SK-N-SH treated with all-trans-retinoic acid at 6 μM for 48 hours (cell line): ENCODE measurements at regions not wholly inside any gene's neighbourhood (a gene's known extent, or its start where the extent isn't known, plus 50 kb on each side); places are given as distances from the start of the nearest gene placed in this dataset.

Experiments used
- ATAC-seq: fragments of 200-7000 bp; cut with Tn5 transposase; 3 replicates; pipeline ENCODE4 v1.9.1; 2020; ENCODE audit warnings: mild to moderate bottlenecking, moderate library complexity
- ARNTL ChIP-seq: fragments of 450-650 bp; formaldehyde crosslinking; IDR thresholded peaks from 2 replicates; pipeline ENCODE4 v1.5.0; 2020; ENCODE audit warnings: low read depth, mild to moderate bottlenecking, moderate library complexity, borderline replicate concordance
- BACH2 ChIP-seq: fragments of 250-450 bp; sonication (Bioruptor Pico); IDR thresholded peaks from 2 replicates; pipeline ENCODE4 v1.9.0; 2021; ENCODE audit warnings: mild to moderate bottlenecking, borderline replicate concordance
- CSDC2 ChIP-seq: fragments of 250-450 bp; sonication (Bioruptor Pico); IDR thresholded peaks from 2 replicates; pipeline ENCODE4 v1.5.0; 2020; ENCODE audit warnings: mild to moderate bottlenecking, moderate library complexity
- ESRRG ChIP-seq: fragments of 250-450 bp; sonication (Bioruptor Pico); IDR thresholded peaks from 2 replicates; pipeline ENCODE4 v1.6.1; 2021; ENCODE audit warnings: mild to moderate bottlenecking
- GLIS3 ChIP-seq: fragments of 250-450 bp; sonication (Bioruptor Pico); IDR thresholded peaks from 2 replicates; pipeline ENCODE4 v1.5.0; 2020; ENCODE audit warnings: mild to moderate bottlenecking, moderate library complexity
- ISL1 ChIP-seq: fragments of 250-450 bp; sonication (Bioruptor Pico); IDR thresholded peaks from 2 replicates; pipeline ENCODE4 v2.1.2; 2022; ENCODE audit warnings: mild to moderate bottlenecking, moderate library complexity
- OSR1 ChIP-seq: fragments of 250-450 bp; sonication (Bioruptor Pico); IDR thresholded peaks from 2 replicates; pipeline ENCODE4 v1.8.0; 2022; ENCODE audit warnings: moderate library complexity, mild to moderate bottlenecking, inconsistent platforms
- PPARA ChIP-seq: fragments of 250-450 bp; sonication (Bioruptor Pico); IDR thresholded peaks from 2 replicates; pipeline ENCODE4 v1.5.0; 2020; ENCODE audit warnings: mild to moderate bottlenecking, borderline replicate concordance
- RARB ChIP-seq: fragments of 250-450 bp; sonication (Bioruptor Pico); IDR thresholded peaks from 2 replicates; pipeline ENCODE4 v1.8.0; 2021; ENCODE audit warnings: mild to moderate bottlenecking, moderate library complexity
- SNAI2 ChIP-seq: fragments of 250-450 bp; sonication (Bioruptor Pico); IDR thresholded peaks from 2 replicates; pipeline ENCODE4 v1.5.0; 2020; ENCODE audit warnings: mild to moderate bottlenecking, moderate library complexity
- TCF4 ChIP-seq: fragments of 250-450 bp; sonication (Bioruptor Pico); IDR thresholded peaks from 2 replicates; pipeline ENCODE4 v1.8.0; 2021; ENCODE audit warnings: mild to moderate bottlenecking, moderate library complexity, borderline replicate concordance
- TOX ChIP-seq: fragments of 250-450 bp; sonication (Bioruptor Pico); IDR thresholded peaks from 2 replicates; pipeline ENCODE4 v1.8.0; 2021; ENCODE audit warnings: mild to moderate bottlenecking, moderate library complexity, borderline replicate concordance
- ZC3H10 ChIP-seq: fragments of 250-450 bp; sonication (Bioruptor Pico); IDR thresholded peaks from 2 replicates; pipeline ENCODE4 v1.5.1; 2021; ENCODE audit warnings: mild to moderate bottlenecking, moderate library complexity
- ZFP3 ChIP-seq: fragments of 250-450 bp; sonication (Bioruptor Pico); IDR thresholded peaks from 2 replicates; pipeline ENCODE4 v1.5.0; 2020; ENCODE audit warnings: mild to moderate bottlenecking, moderate library complexity
- ZNF70 ChIP-seq: fragments of 450-650 bp; formaldehyde crosslinking; IDR thresholded peaks from 2 replicates; pipeline ENCODE4 v1.5.0; 2020; ENCODE audit warnings: mild to moderate bottlenecking, moderate library complexity
- ZNF8 ChIP-seq: fragments of 450-650 bp; formaldehyde crosslinking; IDR thresholded peaks from 2 replicates; pipeline ENCODE4 v1.5.0; 2020; ENCODE audit warnings: mild to moderate bottlenecking, moderate library complexity
- TF ChIP-seq, protein P1 (sequence below): fragments of 250-450 bp; sonication (Bioruptor Pico); IDR thresholded peaks from 2 replicates; pipeline ENCODE4 v1.5.1; 2020; ENCODE audit warnings: low read depth, mild to moderate bottlenecking, moderate library complexity
- TF ChIP-seq, protein P2 (sequence below): fragments of 250-450 bp; sonication (Bioruptor Pico); IDR thresholded peaks from 2 replicates; pipeline ENCODE4 v1.5.0; 2020; ENCODE audit warnings: mild to moderate bottlenecking, moderate library complexity
- TF ChIP-seq, protein P3 (sequence below): fragments of 250-450 bp; sonication (Bioruptor Pico); IDR thresholded peaks from 2 replicates; pipeline ENCODE4 v1.8.0; 2021; ENCODE audit warnings: low read depth, mild to moderate bottlenecking, moderate library complexity, borderline replicate concordance

DNA sequence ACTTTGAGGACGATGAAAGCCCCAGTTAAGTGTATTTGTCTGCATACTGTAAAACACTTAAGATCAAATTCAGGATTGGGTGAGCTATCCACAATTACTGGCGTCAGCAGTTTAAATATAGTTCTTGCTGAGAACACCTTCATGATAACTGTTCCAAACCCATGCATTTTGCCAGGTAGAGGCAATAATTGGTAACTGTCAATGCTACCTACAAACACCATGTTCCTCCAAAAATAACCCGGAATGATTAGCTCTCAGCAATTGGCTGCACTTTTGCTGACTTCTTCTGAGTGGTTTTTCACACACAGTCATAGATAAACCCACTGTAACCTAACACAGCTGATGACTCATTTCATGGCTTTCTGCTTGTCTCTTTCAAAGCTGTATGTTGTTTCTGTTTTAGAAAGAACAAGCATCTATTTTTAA, 1358.6 kb upstream of the GJE1 start:
- ATAC-seq, result peak; percentile 100
- TF ChIP-seq RARB (CRISPR knock-in tag), result peak; percentile 15; the same call in 1 of the 2 replicates
- no peak for TF ChIP-seq ZC3H10
- TF ChIP-seq, protein P1, sequence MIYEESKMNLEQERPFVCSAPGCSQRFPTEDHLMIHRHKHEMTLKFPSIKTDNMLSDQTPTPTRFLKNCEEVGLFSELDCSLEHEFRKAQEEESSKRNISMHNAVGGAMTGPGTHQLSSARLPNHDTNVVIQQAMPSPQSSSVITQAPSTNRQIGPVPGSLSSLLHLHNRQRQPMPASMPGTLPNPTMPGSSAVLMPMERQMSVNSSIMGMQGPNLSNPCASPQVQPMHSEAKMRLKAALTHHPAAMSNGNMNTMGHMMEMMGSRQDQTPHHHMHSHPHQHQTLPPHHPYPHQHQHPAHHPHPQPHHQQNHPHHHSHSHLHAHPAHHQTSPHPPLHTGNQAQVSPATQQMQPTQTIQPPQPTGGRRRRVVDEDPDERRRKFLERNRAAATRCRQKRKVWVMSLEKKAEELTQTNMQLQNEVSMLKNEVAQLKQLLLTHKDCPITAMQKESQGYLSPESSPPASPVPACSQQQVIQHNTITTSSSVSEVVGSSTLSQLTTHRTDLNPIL (CRISPR knock-in tag), result no peak

DNA sequence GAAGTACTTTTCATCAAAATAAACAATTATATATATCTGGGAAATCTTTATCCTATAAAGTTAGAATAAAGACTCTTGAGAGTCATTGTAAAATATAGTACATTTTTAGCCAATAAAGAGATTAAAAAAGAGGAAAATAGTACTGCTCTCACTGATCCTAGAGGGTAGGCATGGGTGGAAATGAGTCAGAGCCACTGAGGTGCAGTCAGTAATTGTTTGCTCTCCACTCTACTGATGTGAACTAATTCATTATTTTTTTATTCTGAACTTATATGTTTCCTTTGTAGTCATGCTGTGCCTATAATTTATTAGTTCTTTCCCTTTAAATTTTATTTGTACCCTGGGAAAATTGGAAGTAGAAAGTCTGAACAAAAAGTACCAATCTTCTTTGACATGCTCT, 1359.4 kb upstream of the GJE1 start:
- ATAC-seq, result no peak; the same call in 2 of the 3 replicates
- TF ChIP-seq BACH2 (CRISPR knock-in tag), result no peak
- no peak for TF ChIP-seq ARNTL (CRISPR knock-in tag)
- no peak for TF ChIP-seq ESRRG (CRISPR knock-in tag)
- TF ChIP-seq ZC3H10, result no peak
- TF ChIP-seq ISL1 (CRISPR knock-in tag), result no peak
- no peak for TF ChIP-seq SNAI2 (CRISPR knock-in tag)
- no peak for TF ChIP-seq ZNF8 (CRISPR knock-in tag)
- TF ChIP-seq TOX, result no peak
- TF ChIP-seq, protein P2, sequence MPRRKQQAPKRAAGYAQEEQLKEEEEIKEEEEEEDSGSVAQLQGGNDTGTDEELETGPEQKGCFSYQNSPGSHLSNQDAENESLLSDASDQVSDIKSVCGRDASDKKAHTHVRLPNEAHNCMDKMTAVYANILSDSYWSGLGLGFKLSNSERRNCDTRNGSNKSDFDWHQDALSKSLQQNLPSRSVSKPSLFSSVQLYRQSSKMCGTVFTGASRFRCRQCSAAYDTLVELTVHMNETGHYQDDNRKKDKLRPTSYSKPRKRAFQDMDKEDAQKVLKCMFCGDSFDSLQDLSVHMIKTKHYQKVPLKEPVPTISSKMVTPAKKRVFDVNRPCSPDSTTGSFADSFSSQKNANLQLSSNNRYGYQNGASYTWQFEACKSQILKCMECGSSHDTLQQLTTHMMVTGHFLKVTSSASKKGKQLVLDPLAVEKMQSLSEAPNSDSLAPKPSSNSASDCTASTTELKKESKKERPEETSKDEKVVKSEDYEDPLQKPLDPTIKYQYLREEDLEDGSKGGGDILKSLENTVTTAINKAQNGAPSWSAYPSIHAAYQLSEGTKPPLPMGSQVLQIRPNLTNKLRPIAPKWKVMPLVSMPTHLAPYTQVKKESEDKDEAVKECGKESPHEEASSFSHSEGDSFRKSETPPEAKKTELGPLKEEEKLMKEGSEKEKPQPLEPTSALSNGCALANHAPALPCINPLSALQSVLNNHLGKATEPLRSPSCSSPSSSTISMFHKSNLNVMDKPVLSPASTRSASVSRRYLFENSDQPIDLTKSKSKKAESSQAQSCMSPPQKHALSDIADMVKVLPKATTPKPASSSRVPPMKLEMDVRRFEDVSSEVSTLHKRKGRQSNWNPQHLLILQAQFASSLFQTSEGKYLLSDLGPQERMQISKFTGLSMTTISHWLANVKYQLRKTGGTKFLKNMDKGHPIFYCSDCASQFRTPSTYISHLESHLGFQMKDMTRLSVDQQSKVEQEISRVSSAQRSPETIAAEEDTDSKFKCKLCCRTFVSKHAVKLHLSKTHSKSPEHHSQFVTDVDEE (CRISPR knock-in tag), result no peak
- no peak for TF ChIP-seq ZFP3

DNA sequence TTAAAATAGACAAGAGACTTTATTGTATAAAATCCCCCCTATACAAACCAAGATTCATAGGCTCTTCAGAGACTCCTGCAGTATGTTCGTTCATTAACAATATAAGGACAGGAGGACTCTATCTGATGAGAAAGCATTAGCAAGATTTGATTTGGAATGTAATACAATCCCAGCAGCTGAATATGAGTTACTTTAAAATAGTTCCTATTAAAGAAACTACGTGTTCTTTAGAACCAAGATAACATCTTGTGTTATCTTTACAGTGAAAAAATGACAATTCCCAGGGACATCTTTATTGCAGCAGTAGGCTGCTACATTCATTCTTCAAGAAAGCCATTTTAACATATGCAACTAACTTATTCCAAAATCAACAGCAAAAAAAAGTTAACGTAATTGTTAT, 1360.1 kb upstream of the GJE1 start:
- ATAC-seq, result no peak
- TF ChIP-seq, protein P3, sequence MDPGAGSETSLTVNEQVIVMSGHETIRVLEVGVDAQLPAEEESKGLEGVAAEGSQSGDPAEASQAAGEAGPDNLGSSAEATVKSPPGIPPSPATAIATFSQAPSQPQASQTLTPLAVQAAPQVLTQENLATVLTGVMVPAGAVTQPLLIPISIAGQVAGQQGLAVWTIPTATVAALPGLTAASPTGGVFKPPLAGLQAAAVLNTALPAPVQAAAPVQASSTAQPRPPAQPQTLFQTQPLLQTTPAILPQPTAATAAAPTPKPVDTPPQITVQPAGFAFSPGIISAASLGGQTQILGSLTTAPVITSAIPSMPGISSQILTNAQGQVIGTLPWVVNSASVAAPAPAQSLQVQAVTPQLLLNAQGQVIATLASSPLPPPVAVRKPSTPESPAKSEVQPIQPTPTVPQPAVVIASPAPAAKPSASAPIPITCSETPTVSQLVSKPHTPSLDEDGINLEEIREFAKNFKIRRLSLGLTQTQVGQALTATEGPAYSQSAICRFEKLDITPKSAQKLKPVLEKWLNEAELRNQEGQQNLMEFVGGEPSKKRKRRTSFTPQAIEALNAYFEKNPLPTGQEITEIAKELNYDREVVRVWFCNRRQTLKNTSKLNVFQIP (CRISPR knock-in tag), result no peak
- TF ChIP-seq, protein P2 (CRISPR knock-in tag), result no peak
- no peak for TF ChIP-seq RARB (CRISPR knock-in tag)
- no peak for TF ChIP-seq ISL1 (CRISPR knock-in tag)
- TF ChIP-seq GLIS3 (CRISPR knock-in tag), result no peak
- TF ChIP-seq, all 23 proteins: peak for 0

DNA sequence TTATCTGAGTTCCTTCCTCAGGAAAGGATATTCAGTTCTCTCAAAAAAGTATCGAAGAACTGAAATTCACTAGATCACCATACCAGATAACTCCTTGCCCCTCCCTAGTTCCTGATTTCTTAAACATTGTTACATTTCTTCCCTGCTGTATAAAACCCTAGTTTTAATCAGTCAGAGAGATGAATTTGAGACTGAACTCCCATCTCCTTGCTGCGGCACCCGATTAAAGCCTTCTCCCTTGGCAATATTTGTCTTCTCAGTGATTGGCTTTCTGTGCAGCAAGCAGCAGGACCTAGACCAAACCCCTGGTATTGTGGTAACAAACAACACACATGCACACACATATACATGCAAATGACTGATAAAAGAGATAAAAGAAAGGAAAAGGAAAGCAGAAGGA, 1364.6 kb upstream of the GJE1 start:
- TF ChIP-seq ZC3H10 (no peak), BACH2 (CRISPR knock-in tag) (no peak), CSDC2 (CRISPR knock-in tag) (no peak), SNAI2 (CRISPR knock-in tag) (no peak), ZNF70 (CRISPR knock-in tag) (no peak), OSR1 (no peak), ZNF8 (CRISPR knock-in tag) (no peak), ZFP3 (no peak), ESRRG (CRISPR knock-in tag) (no peak), ARNTL (CRISPR knock-in tag) (no peak), ISL1 (CRISPR knock-in tag) (no peak), TCF4 (CRISPR knock-in tag) (no peak), PPARA (no peak)
- TF ChIP-seq, protein P2 (CRISPR knock-in tag), result no peak
- TF ChIP-seq, protein P1 (CRISPR knock-in tag), result no peak
- TF ChIP-seq, all 23 proteins: peak for 0
- ATAC-seq, result no peak
